Skin epidermis (tissue), 12 donors: ENCODE measurements at regions not wholly inside any gene's neighbourhood (a gene's known extent, or its start where the extent isn't known, plus 50 kb on each side); places are given as distances from the start of the nearest gene placed in this dataset.

ENCODE experiments used
- H3K27ac ChIP-seq, 21 experiments: fragments of 200-600 bp; sonication (generic) in 11 of 21; one replicate each; pipeline ENCODE4 v1.5.0; 2020; ENCODE audit warnings: mild to moderate bottlenecking in 3 of 21, inconsistent platforms in 2 of 21, moderate library complexity in 2 of 21
- H3K4me3 ChIP-seq, 7 experiments: fragments of 200-600 bp; sonication (generic) in 2 of 7; one replicate each; pipeline ENCODE4 v1.5.0; 2020; ENCODE audit warnings: inconsistent platforms in 2 of 7, mild to moderate bottlenecking in 2 of 7, moderate library complexity in 1 of 7

GRCh38 chr22:48494968-48495750 lies 1332.5 kb downstream of the BRD1 start:
- Histone ChIP-seq H3K27ac (peak overlapping the region in 1 of 21 experiments; percentile 8), H3K4me3 (no peak overlapping the region)

GRCh38 chr22:48494256-48494967 lies 1333.3 kb downstream of the BRD1 start:
- H3K27ac ChIP-seq = peak overlapping the region in 1 of 21 experiments; percentile 8
- no peak overlapping the region for H3K4me3 ChIP-seq

GRCh38 chr22:48493733-48494132 lies 1333.9 kb downstream of the BRD1 start:
- no peak overlapping the region for H3K4me3 ChIP-seq
- H3K27ac ChIP-seq = no peak overlapping the region

GRCh38 chr22:48492366-48493320 lies 1335.0 kb downstream of the BRD1 start:
- Histone ChIP-seq H3K27ac (no peak overlapping the region), H3K4me3 (no peak overlapping the region)

GRCh38 chr22:48491451-48491941 lies 1336.2 kb downstream of the BRD1 start:
- Histone ChIP-seq H3K27ac (peak overlapping the region in 4 of 21 experiments; percentile 9 to 88 (median 62)), H3K4me3 (no peak overlapping the region)

GRCh38 chr22:48490500-48491411 lies 1336.9 kb downstream of the BRD1 start:
- Histone ChIP-seq H3K4me3 (peak overlapping the region; percentile 23 to 51 (median 29)), H3K27ac (peak overlapping the region in 5 of 21 experiments; percentile 34 to 88 (median 66))

- H3K4me3 ChIP-seq = peak overlapping the region; percentile 23 to 51 (median 29)
Measured at GRCh38 chr22:48489551-48490499, 1337.8 kb downstream of the BRD1 start.

GRCh38 chr22:48488611-48489511 lies 1338.8 kb downstream of the BRD1 start:
- peak overlapping the region in 1 of 7 experiments; percentile 41 for H3K4me3 ChIP-seq
- H3K27ac ChIP-seq = peak overlapping the region in 2 of 21 experiments; percentile 63 to 86

More at GRCh38 chr22:48489551-48490499, 1337.8 kb downstream of the BRD1 start:
- peak overlapping the region in 7 of 21 experiments; percentile 34 to 88 (median 66) for H3K27ac ChIP-seq

GRCh38 chr22:48488149-48488551 lies 1339.5 kb downstream of the BRD1 start:
- Histone ChIP-seq H3K27ac (no peak overlapping the region), H3K4me3 (no peak overlapping the region)

GRCh38 chr22:48486558-48486957 lies 1341.1 kb downstream of the BRD1 start:
- H3K4me3 ChIP-seq = no peak overlapping the region

GRCh38 chr22:48486134-48486532 lies 1341.5 kb downstream of the BRD1 start:
- Histone ChIP-seq H3K4me3 (no peak overlapping the region), H3K27ac (no peak overlapping the region)

More at GRCh38 chr22:48486558-48486957, 1341.1 kb downstream of the BRD1 start:
- no peak overlapping the region for H3K27ac ChIP-seq

GRCh38 chr22:48485149-48486133 lies 1342.2 kb downstream of the BRD1 start:
- no peak overlapping the region for H3K27ac ChIP-seq
- no peak overlapping the region for H3K4me3 ChIP-seq

GRCh38 chr22:48483764-48484528 lies 1343.7 kb downstream of the BRD1 start:
- Histone ChIP-seq H3K27ac (no peak overlapping the region), H3K4me3 (no peak overlapping the region)

GRCh38 chr22:48482771-48483170 lies 1344.9 kb downstream of the BRD1 start:
- Histone ChIP-seq H3K27ac (no peak overlapping the region), H3K4me3 (no peak overlapping the region)
